ENCODE measurements at regions not wholly inside any gene's neighbourhood (a gene's known extent, or its start where the extent isn't known, plus 50 kb on each side); places are given as distances from the start of the nearest gene placed in this dataset.

DNA sequence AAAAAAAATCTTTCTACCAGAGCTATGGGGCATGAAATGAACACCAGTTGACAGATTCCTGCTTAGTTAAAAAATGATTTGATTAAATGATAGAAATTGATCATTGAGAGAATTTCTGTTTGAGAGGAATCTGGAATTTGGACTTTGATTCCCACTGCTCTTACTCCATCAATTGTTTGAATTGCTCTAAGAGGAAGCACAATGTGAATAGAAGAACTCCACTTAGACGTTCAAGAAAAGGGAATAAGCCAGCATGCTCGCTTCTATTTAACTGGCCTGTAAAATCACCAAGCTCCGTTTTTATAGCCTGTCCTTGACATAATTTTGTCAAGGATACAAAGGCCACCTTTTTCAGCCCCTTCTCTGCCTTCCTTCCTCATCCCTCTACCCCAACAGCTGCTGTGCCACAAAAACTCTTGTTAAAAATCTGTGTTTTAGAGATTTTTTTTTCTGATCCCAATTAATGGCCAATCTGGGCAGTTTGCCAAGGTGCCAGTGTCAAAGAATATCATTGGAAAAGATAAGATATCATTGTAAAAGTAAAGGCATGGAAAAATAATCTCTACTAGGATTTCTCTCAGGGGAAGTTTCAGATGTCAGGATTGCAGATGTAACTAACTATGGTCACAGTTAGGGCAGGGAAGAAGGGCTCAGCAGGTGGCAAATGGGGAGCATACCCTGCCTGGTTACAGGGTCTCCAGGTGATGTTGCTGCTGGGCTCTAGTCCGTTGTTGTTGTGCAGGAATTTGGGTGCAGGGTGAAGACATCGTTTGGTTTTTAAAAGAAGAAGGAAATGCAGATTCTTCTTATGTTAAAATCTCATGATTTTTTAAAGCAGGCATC, 301.8 kb upstream of the PDZRN3 start:
- no peaks in the 10 kb centered on the region for H3K36me3 ChIP-seq (ENCODE audit: control insufficient read depth in 2 of 2, extremely low read depth in 1 of 2, insufficient read depth in 1 of 2, low read length in 1 of 2)
- no peak overlapping the region for H3K4me3 ChIP-seq (ENCODE audit: control insufficient read depth in 1 of 2, extremely low read depth in 1 of 2, low read length in 1 of 2)
- H3K27ac ChIP-seq (ENCODE audit: low read length) = no peak overlapping the region
- no peak overlapping the region for H3K4me3 Mint-ChIP-seq
- no peak for DNase-seq
- CTCF ChIA-PET = no interaction called here
- H3K4me1 Mint-ChIP-seq = no peaks in the 10 kb centered on the region
- H3K27me3 ChIP-seq (replicated peaks in 1 of 2; ENCODE audit: control insufficient read depth in 2 of 2, extremely low read depth in 1 of 2, insufficient read depth in 2 of 2, low read length in 1 of 2) = no peaks in the 10 kb centered on the region
- H3K9me3 Mint-ChIP-seq = peaks cover 3 to 27% (median 18%) of the 10 kb centered on the region in 3 donors
- H3K27ac Mint-ChIP-seq = no peak overlapping the region
- no peak for ATAC-seq (replicated peaks in 1 of 4)
- no peaks in the 10 kb centered on the region for H3K4me1 ChIP-seq (ENCODE audit: control insufficient read depth in 1 of 2, extremely low read depth in 1 of 2, insufficient read depth in 2 of 2, low read length in 2 of 2)
- POLR2A ChIA-PET = no interaction called here
- WGBS (ENCODE audit: insufficient coverage) = 79% methylated on average over 2 of the region's 5 CpGs
- no peaks in the 10 kb centered on the region for H3K27me3 Mint-ChIP-seq
- no peaks in the 10 kb centered on the region for H3K36me3 Mint-ChIP-seq
- no peaks in the 10 kb centered on the region for H3K9me3 ChIP-seq

DNA sequence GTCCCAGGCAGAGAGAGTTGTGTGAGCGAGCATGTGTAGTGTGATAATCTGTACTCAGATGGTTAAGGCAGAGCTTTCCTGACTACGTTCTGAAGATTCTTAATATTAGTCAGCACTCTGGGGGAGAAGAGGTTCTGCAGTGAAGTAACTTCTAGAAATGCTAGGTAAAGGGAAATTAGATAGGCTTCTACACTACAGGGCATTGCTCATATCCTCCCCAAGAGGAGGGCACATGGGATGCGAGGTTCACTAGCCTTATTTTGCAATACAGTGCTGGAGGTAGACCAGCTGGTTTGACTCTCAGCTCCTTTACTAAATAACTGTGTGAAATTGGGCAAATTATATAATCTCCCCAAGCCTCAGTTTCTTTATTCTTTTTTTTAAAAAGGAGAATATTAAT, 300.3 kb upstream of the PDZRN3 start:
- H3K4me3 ChIP-seq (ENCODE audit: control insufficient read depth in 1 of 2, extremely low read depth in 1 of 2, low read length in 1 of 2) = no peak overlapping the region
- no peaks in the 10 kb centered on the region for H3K4me1 ChIP-seq (ENCODE audit: control insufficient read depth in 1 of 2, extremely low read depth in 1 of 2, insufficient read depth in 2 of 2, low read length in 2 of 2)
- Mint-ChIP-seq H3K36me3 (no peaks in the 10 kb centered on the region), H3K4me1 (no peaks in the 10 kb centered on the region), H3K4me3 (no peak overlapping the region), H3K27ac (no peak overlapping the region), H3K9me3 (peaks cover under 1 to 27% (median 15%) of the 10 kb centered on the region in 3 donors), H3K27me3 (no peaks in the 10 kb centered on the region)
- 100% methylated on average over 1 of the region's 3 CpGs for WGBS (ENCODE audit: insufficient coverage)
- CTCF ChIA-PET = no interaction called here
- H3K9me3 ChIP-seq = no peaks in the 10 kb centered on the region
- H3K27ac ChIP-seq (ENCODE audit: low read length) = no peak overlapping the region
- ATAC-seq (replicated peaks in 1 of 4) = no peak
- H3K27me3 ChIP-seq (replicated peaks in 1 of 2; ENCODE audit: control insufficient read depth in 2 of 2, extremely low read depth in 1 of 2, insufficient read depth in 2 of 2, low read length in 1 of 2) = no peaks in the 10 kb centered on the region
- no peaks in the 10 kb centered on the region for H3K36me3 ChIP-seq (ENCODE audit: control insufficient read depth in 2 of 2, extremely low read depth in 1 of 2, insufficient read depth in 1 of 2, low read length in 1 of 2)
- DNase-seq = no peak
- POLR2A ChIA-PET = no interaction called here

DNA sequence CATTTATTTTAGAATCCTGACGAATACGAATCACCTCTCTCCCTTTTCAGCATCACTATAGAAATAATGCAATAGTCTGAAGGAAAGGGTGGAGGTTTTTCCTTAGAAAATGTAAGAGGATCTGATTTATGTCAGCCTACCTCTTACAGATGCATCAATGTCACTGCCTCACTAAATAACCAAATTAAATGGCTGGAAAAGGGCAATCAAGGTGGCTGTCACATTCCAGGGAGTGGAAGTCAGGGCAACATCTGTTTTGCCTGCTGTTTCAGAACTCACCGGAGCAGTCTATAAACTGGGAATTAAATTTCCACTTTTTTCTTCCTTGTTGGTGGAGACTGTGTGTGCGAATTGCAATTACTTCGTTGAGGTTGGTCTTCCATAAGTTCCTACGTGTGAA, 299.3 kb upstream of the PDZRN3 start:
- no CpG with 5 or more reads among the region's 6 CpGs for WGBS (ENCODE audit: insufficient coverage)
- Mint-ChIP-seq H3K4me1 (no peaks in the 10 kb centered on the region), H3K4me3 (no peak overlapping the region), H3K9me3 (peaks cover 0 to 23% (median 18%) of the 10 kb centered on the region in 3 donors), H3K27ac (no peak overlapping the region), H3K36me3 (no peaks in the 10 kb centered on the region), H3K27me3 (no peaks in the 10 kb centered on the region)
- Histone ChIP-seq H3K36me3 (ENCODE audit: control insufficient read depth in 2 of 2, extremely low read depth in 1 of 2, insufficient read depth in 1 of 2, low read length in 1 of 2) (no peaks in the 10 kb centered on the region), H3K27ac (ENCODE audit: low read length) (no peak overlapping the region), H3K9me3 (no peaks in the 10 kb centered on the region), H3K27me3 (replicated peaks in 1 of 2; ENCODE audit: control insufficient read depth in 2 of 2, extremely low read depth in 1 of 2, insufficient read depth in 2 of 2, low read length in 1 of 2) (no peaks in the 10 kb centered on the region), H3K4me1 (ENCODE audit: control insufficient read depth in 1 of 2, extremely low read depth in 1 of 2, insufficient read depth in 2 of 2, low read length in 2 of 2) (no peaks in the 10 kb centered on the region), H3K4me3 (ENCODE audit: control insufficient read depth in 1 of 2, extremely low read depth in 1 of 2, low read length in 1 of 2) (no peak overlapping the region)
- ChIA-PET POLR2A (no interaction called here), CTCF (no interaction called here)
- ATAC-seq (replicated peaks in 1 of 4) = no peak
- DNase-seq = no peak

DNA sequence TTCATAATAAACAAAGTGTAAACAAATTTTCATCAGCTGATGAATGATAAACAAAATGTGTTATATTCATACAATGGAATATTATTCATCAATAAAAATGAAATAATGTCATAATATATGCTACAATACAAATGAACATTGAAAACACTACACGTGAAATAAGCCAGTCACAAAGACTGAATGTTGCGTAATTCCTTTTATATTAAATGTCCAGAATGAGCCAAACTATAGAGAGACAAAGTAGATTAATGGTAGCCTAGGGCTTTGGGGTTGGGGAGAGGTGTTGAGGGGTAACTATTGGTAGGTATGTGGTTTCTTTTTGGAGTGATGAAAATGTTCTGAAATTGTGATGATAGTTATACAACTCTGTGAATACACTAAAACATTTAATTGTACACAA, 292.9 kb upstream of the PDZRN3 start:
- CTCF ChIA-PET = no interaction called here
- H3K27me3 ChIP-seq (replicated peaks in 1 of 2; ENCODE audit: control insufficient read depth in 2 of 2, extremely low read depth in 1 of 2, insufficient read depth in 2 of 2, low read length in 1 of 2) = no peaks in the 10 kb centered on the region
- no CpG with 5 or more reads among the region's 2 CpGs for WGBS (ENCODE audit: insufficient coverage)
- H3K36me3 ChIP-seq (ENCODE audit: control insufficient read depth in 2 of 2, extremely low read depth in 1 of 2, insufficient read depth in 1 of 2, low read length in 1 of 2) = no peaks in the 10 kb centered on the region
- Mint-ChIP-seq H3K9me3 (peaks cover 0 to 9% (median 5%) of the 10 kb centered on the region in 3 donors), H3K4me3 (no peak overlapping the region), H3K36me3 (no peaks in the 10 kb centered on the region), H3K4me1 (no peaks in the 10 kb centered on the region), H3K27ac (no peak overlapping the region), H3K27me3 (no peaks in the 10 kb centered on the region)
- H3K27ac ChIP-seq (ENCODE audit: low read length) = no peak overlapping the region
- H3K4me1 ChIP-seq (ENCODE audit: control insufficient read depth in 1 of 2, extremely low read depth in 1 of 2, insufficient read depth in 2 of 2, low read length in 2 of 2) = no peaks in the 10 kb centered on the region
- DNase-seq = no peak
- H3K4me3 ChIP-seq (ENCODE audit: control insufficient read depth in 1 of 2, extremely low read depth in 1 of 2, low read length in 1 of 2) = no peak overlapping the region
- ATAC-seq (replicated peaks in 1 of 4) = no peak
- POLR2A ChIA-PET = no interaction called here
- H3K9me3 ChIP-seq = no peaks in the 10 kb centered on the region

DNA sequence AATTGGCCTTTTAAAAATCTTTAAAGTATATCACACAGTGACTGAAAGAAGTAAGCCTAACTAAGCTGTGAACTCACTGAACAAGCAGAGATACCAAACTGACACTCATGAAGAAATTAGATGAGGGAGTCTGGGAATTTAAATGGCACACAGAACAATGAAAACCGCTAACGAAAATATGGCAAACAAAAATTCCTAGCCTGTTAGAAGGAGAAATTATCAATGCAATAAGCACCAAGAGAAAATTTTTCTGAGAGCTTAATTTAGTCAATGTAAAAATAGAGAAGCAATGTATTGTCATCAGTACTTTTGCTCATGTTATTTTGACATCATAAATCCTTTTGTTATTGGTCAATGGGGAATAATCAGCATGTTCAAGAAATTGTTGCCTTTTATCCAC, 291.1 kb upstream of the PDZRN3 start:
- no peak for ATAC-seq (replicated peaks in 1 of 4)
- H3K9me3 Mint-ChIP-seq = peaks cover 0 to 11% (median 6%) of the 10 kb centered on the region in 3 donors
- H3K4me3 ChIP-seq (ENCODE audit: control insufficient read depth in 1 of 2, extremely low read depth in 1 of 2, low read length in 1 of 2) = no peak overlapping the region
- POLR2A ChIA-PET = no interaction called here
- H3K9me3 ChIP-seq = no peaks in the 10 kb centered on the region
- H3K27me3 Mint-ChIP-seq = no peaks in the 10 kb centered on the region
- DNase-seq = no peak
- H3K27ac Mint-ChIP-seq = no peak overlapping the region
- no peaks in the 10 kb centered on the region for H3K4me1 Mint-ChIP-seq
- H3K27ac ChIP-seq (ENCODE audit: low read length) = no peak overlapping the region
- WGBS (ENCODE audit: insufficient coverage) = 100% methylated on average over 2 of the region's 2 CpGs
- H3K36me3 ChIP-seq (ENCODE audit: control insufficient read depth in 2 of 2, extremely low read depth in 1 of 2, insufficient read depth in 1 of 2, low read length in 1 of 2) = no peaks in the 10 kb centered on the region
- no peaks in the 10 kb centered on the region for H3K36me3 Mint-ChIP-seq
- CTCF ChIA-PET = no interaction called here
- no peak overlapping the region for H3K4me3 Mint-ChIP-seq
- no peaks in the 10 kb centered on the region for H3K27me3 ChIP-seq (replicated peaks in 1 of 2; ENCODE audit: control insufficient read depth in 2 of 2, extremely low read depth in 1 of 2, insufficient read depth in 2 of 2, low read length in 1 of 2)
- no peaks in the 10 kb centered on the region for H3K4me1 ChIP-seq (ENCODE audit: control insufficient read depth in 1 of 2, extremely low read depth in 1 of 2, insufficient read depth in 2 of 2, low read length in 2 of 2)

DNA sequence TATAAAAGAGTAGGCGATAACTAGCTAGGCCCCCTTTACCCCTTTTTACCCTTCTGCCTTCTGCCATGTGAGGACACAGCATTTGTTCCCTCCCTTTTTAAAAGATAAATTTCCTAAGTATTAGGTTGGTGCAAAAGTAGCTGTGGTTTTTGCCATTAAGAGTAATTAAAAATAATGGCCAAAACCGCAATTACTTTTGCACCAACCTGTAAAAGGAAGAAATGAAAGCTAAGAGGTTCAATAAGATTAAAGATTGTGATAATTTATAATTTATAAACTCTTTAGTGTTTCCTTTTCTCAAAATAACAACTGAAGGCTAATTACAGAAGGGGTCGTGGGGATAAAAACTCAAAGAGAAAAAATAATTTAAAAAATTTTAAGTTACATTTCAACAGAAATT, 283.5 kb upstream of the PDZRN3 start:
- H3K27ac Mint-ChIP-seq = no peak overlapping the region
- ChIA-PET POLR2A (no interaction called here), CTCF (no interaction called here)
- no peaks in the 10 kb centered on the region for H3K4me1 Mint-ChIP-seq
- Histone ChIP-seq H3K27me3 (replicated peaks in 1 of 2; ENCODE audit: control insufficient read depth in 2 of 2, extremely low read depth in 1 of 2, insufficient read depth in 2 of 2, low read length in 1 of 2) (no peaks in the 10 kb centered on the region), H3K4me1 (ENCODE audit: control insufficient read depth in 1 of 2, extremely low read depth in 1 of 2, insufficient read depth in 2 of 2, low read length in 2 of 2) (no peaks in the 10 kb centered on the region), H3K36me3 (ENCODE audit: control insufficient read depth in 2 of 2, extremely low read depth in 1 of 2, insufficient read depth in 1 of 2, low read length in 1 of 2) (no peaks in the 10 kb centered on the region), H3K4me3 (ENCODE audit: control insufficient read depth in 1 of 2, extremely low read depth in 1 of 2, low read length in 1 of 2) (no peak overlapping the region), H3K27ac (ENCODE audit: low read length) (no peak overlapping the region), H3K9me3 (no peaks in the 10 kb centered on the region)
- no peak for ATAC-seq (replicated peaks in 1 of 4)
- WGBS (ENCODE audit: insufficient coverage) = no CpG with 5 or more reads among the region's 3 CpGs
- no peak for DNase-seq
- H3K4me3 Mint-ChIP-seq = no peak overlapping the region
- H3K36me3 Mint-ChIP-seq = no peaks in the 10 kb centered on the region
- no peaks in the 10 kb centered on the region for H3K27me3 Mint-ChIP-seq
- H3K9me3 Mint-ChIP-seq = peaks cover 6 to 14% (median 10%) of the 10 kb centered on the region in 3 donors

DNA sequence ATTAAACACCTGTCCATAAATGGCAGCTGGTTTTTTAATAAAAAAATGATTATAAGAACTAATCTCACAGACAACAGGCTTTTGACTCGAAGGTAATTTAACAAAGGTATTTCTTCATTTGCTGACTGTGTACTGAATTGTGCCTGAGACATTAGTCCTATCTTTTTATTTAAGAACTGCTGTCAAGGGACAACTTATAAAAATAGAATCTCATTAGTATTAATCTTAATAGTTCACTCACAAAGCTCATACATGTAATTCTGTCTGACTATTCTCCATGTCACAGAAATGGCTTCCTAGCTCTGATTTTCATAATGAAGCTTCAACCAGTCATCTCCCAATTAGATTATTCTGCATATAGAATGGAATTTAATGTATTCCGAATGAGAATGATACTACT, 276.9 kb upstream of the PDZRN3 start:
- no peaks in the 10 kb centered on the region for H3K4me1 Mint-ChIP-seq
- Histone ChIP-seq H3K4me1 (ENCODE audit: control insufficient read depth in 1 of 2, extremely low read depth in 1 of 2, insufficient read depth in 2 of 2, low read length in 2 of 2) (no peaks in the 10 kb centered on the region), H3K27ac (ENCODE audit: low read length) (no peak overlapping the region), H3K9me3 (no peaks in the 10 kb centered on the region), H3K4me3 (ENCODE audit: control insufficient read depth in 1 of 2, extremely low read depth in 1 of 2, low read length in 1 of 2) (no peak overlapping the region), H3K36me3 (ENCODE audit: control insufficient read depth in 2 of 2, extremely low read depth in 1 of 2, insufficient read depth in 1 of 2, low read length in 1 of 2) (no peaks in the 10 kb centered on the region), H3K27me3 (replicated peaks in 1 of 2; ENCODE audit: control insufficient read depth in 2 of 2, extremely low read depth in 1 of 2, insufficient read depth in 2 of 2, low read length in 1 of 2) (no peaks in the 10 kb centered on the region)
- peaks cover 13 to 18% (median 14%) of the 10 kb centered on the region in 3 donors for H3K9me3 Mint-ChIP-seq
- DNase-seq = no peak
- WGBS (ENCODE audit: insufficient coverage) = no CpG with 5 or more reads among the region's 2 CpGs
- H3K36me3 Mint-ChIP-seq = no peaks in the 10 kb centered on the region
- ChIA-PET CTCF (no interaction called here), POLR2A (no interaction called here)
- no peak overlapping the region for H3K27ac Mint-ChIP-seq
- H3K4me3 Mint-ChIP-seq = no peak overlapping the region
- ATAC-seq (replicated peaks in 1 of 4) = no peak
- no peaks in the 10 kb centered on the region for H3K27me3 Mint-ChIP-seq
